H1 (cell line): ENCODE measurements at regions not wholly inside any gene's neighbourhood (a gene's known extent, or its start where the extent isn't known, plus 50 kb on each side); places are given as distances from the start of the nearest gene placed in this dataset.

Experiments used
- CTCF ChIA-PET: fragments of 300-600 bp; sonication (Branson Sonifier 250); formaldehyde crosslinking; loops from one replicate; lab custom pipeline; 2021; ENCODE audit not compliant: partially characterized antibody; lab: Charles Lee
- POLR2A ChIA-PET: fragments of 300-600 bp; sonication (Branson Sonifier 250); formaldehyde crosslinking; loops from one replicate; lab custom pipeline; 2021; ENCODE audit warnings: inconsistent platforms; ENCODE audit not compliant: partially characterized antibody; lab: Charles Lee
- DNase-seq, 2 experiments: peaks; one replicate each; pipeline versions ENCODE4 v3.0.0 to v3.0.0-alpha.2; 2010 to 2022; ENCODE audit warnings: low spot score in 2 of 2, low read depth in 1 of 2, mixed read lengths in 1 of 2
- FAIRE-seq: peaks from 2 replicates; lab custom pipeline; 2011; peaks lifted over from hg19 to GRCh38; lab: Jason Lieb, UNC
- H2AFZ ChIP-seq: 2 replicates; pipeline ENCODE4 v1.8.1; 2012; ENCODE audit warnings: low read length, inconsistent platforms
- H2AK5ac ChIP-seq: 2 replicates; pipeline ENCODE4 v1.6.1; 2013; ENCODE audit warnings: low read depth, low read length
- H2BK120ac ChIP-seq: replicated peaks from 2 replicates; pipeline ENCODE3; 2013; ENCODE audit warnings: low read depth, low read length, inconsistent platforms
- H2BK12ac ChIP-seq: 2 replicates; pipeline ENCODE4 v1.6.1; 2013; ENCODE audit warnings: low read depth, low read length
- H2BK15ac ChIP-seq: 2 replicates; pipeline ENCODE4 v1.6.1; 2013; ENCODE audit warnings: low read length
- H2BK20ac ChIP-seq: 2 replicates; pipeline ENCODE4 v1.6.1; 2013; ENCODE audit warnings: low read length
- H2BK5ac ChIP-seq: 2 replicates; pipeline ENCODE4 v1.6.1; 2013; ENCODE audit warnings: low read depth, low read length
- H3K14ac ChIP-seq: 2 replicates; pipeline ENCODE4 v1.6.1; 2013; ENCODE audit warnings: inconsistent platforms; ENCODE audit not compliant: insufficient read length
- H3K18ac ChIP-seq: 2 replicates; pipeline ENCODE4 v1.6.1; 2013; ENCODE audit warnings: low read length; ENCODE audit errors: extremely low read depth
- H3K23ac ChIP-seq: 2 replicates; pipeline ENCODE4 v1.6.1; 2013; ENCODE audit warnings: inconsistent platforms; ENCODE audit not compliant: insufficient read length
- H3K23me2 ChIP-seq: 2 replicates; pipeline ENCODE4 v1.6.1; 2013; ENCODE audit warnings: low read depth, low read length
- H3K27ac ChIP-seq: 2 replicates; pipeline ENCODE4 v1.6.1; 2011; ENCODE audit warnings: low read depth, low read length, inconsistent platforms
- H3K27me3 ChIP-seq, 4 experiments: replicated peaks in 1 of 4; 1 replicate in 1 of 4; 2 replicates in 3 of 4; pipeline versions ENCODE4 v1.6.1 to v1.8.1; 2011 to 2013; ENCODE audit warnings: low read length in 3 of 4, mild to moderate bottlenecking in 3 of 4, inconsistent platforms in 2 of 4, mixed read lengths in 2 of 4, moderate library complexity in 1 of 4; ENCODE audit not compliant: control insufficient read depth in 3 of 4, insufficient read depth in 3 of 4; ENCODE audit errors: extremely low read depth in 1 of 4
- H3K36me3 ChIP-seq, 4 experiments: 2 replicates each; pipeline versions ENCODE4 v1.6.1 to v1.8.1; 2011 to 2013; ENCODE audit warnings: mild to moderate bottlenecking in 4 of 4, low read length in 3 of 4, moderate library complexity in 2 of 4, control low read depth in 1 of 4, inconsistent platforms in 1 of 4; ENCODE audit not compliant: insufficient read depth in 4 of 4, control insufficient read depth in 2 of 4
- H3K4ac ChIP-seq: replicated peaks from 2 replicates; pipeline ENCODE3; 2013; ENCODE audit warnings: low read length, low read depth, mixed read lengths, inconsistent platforms; ENCODE audit not compliant: insufficient read length
- H3K4me1 ChIP-seq, 4 experiments: replicated peaks in 1 of 4; 1 replicate in 1 of 4; 2 replicates in 3 of 4; pipeline versions ENCODE4 v1.6.1 to v1.8.1; 2011 to 2013; ENCODE audit warnings: low read length in 3 of 4, inconsistent platforms in 2 of 4, mixed read lengths in 1 of 4; ENCODE audit not compliant: insufficient read depth in 4 of 4, control insufficient read depth in 3 of 4
- H3K4me2 ChIP-seq, 2 experiments: 2 replicates each; pipeline versions ENCODE4 v1.6.1 to v1.8.1; 2011 to 2013; ENCODE audit warnings: low read depth in 2 of 2, low read length in 2 of 2, control low read depth in 1 of 2, inconsistent platforms in 1 of 2, mild to moderate bottlenecking in 1 of 2; ENCODE audit not compliant: insufficient read depth in 1 of 2
- H3K4me3 ChIP-seq, 4 experiments: fragments of 200-600, 300-600 bp in 1 of 4; sonication (generic), shearing (Covaris generic), sonication (Bioruptor Twin) in 1 of 4; 2 replicates each; pipeline versions ENCODE4 v1.5.1 to v1.8.1; 2011 to 2016; ENCODE audit warnings: low read length in 4 of 4, low read depth in 3 of 4, control low read depth in 2 of 4, inconsistent platforms in 2 of 4, mild to moderate bottlenecking in 2 of 4, mixed read lengths in 1 of 4, moderate library complexity in 1 of 4; ENCODE audit not compliant: insufficient read depth in 2 of 4; ENCODE audit errors: extremely low read depth in 1 of 4
- H3K56ac ChIP-seq: replicated peaks from 2 replicates; pipeline ENCODE3; 2013; ENCODE audit warnings: low read depth, mild to moderate bottlenecking, mixed read lengths, low read length, inconsistent platforms; ENCODE audit not compliant: insufficient read length
- H3K79me1 ChIP-seq: 2 replicates; pipeline ENCODE4 v1.6.1; 2013; ENCODE audit warnings: low read depth, low read length, control low read depth
- H3K79me2 ChIP-seq, 2 experiments: 2 replicates each; pipeline versions ENCODE4 v1.6.1 to v1.8.1; 2012 to 2013; ENCODE audit warnings: low read length in 2 of 2, mild to moderate bottlenecking in 2 of 2, inconsistent platforms in 1 of 2; ENCODE audit not compliant: insufficient read depth in 2 of 2, control insufficient read depth in 1 of 2
- H3K9ac ChIP-seq, 4 experiments: replicated peaks in 1 of 4; 1 replicate in 1 of 4; 2 replicates in 3 of 4; pipeline versions ENCODE4 v1.6.1 to v1.8.1; 2011 to 2013; ENCODE audit warnings: low read depth in 3 of 4, low read length in 3 of 4, control low read depth in 2 of 4, mild to moderate bottlenecking in 2 of 4, moderate library complexity in 2 of 4, inconsistent platforms in 1 of 4; ENCODE audit errors: extremely low read depth in 1 of 4
- H3K9me3 ChIP-seq, 2 experiments: 2 replicates each; pipeline versions ENCODE4 v1.6.1 to v1.8.1; 2012 to 2013; ENCODE audit warnings: mild to moderate bottlenecking in 2 of 2, moderate library complexity in 2 of 2, control low read depth in 1 of 2, inconsistent platforms in 1 of 2, low read depth in 1 of 2, low read length in 1 of 2, mixed read lengths in 1 of 2; ENCODE audit not compliant: insufficient read depth in 2 of 2
- H4K20me1 ChIP-seq, 2 experiments: replicated peaks in 1 of 2; 2 replicates each; pipeline versions ENCODE3 to v1.8.1; 2011 to 2013; ENCODE audit warnings: inconsistent platforms in 2 of 2, low read length in 2 of 2, mild to moderate bottlenecking in 1 of 2; ENCODE audit not compliant: insufficient read depth in 2 of 2, control insufficient read depth in 1 of 2
- H4K5ac ChIP-seq: 2 replicates; pipeline ENCODE4 v1.6.1; 2013; ENCODE audit warnings: low read length, low read depth, mixed read lengths, inconsistent platforms; ENCODE audit not compliant: insufficient read length
- H4K8ac ChIP-seq: 2 replicates; pipeline ENCODE4 v1.8.0; 2013; ENCODE audit warnings: mild to moderate bottlenecking, moderate library complexity, low read length, inconsistent platforms; ENCODE audit not compliant: insufficient read depth; ENCODE audit errors: extremely low read depth
- H4K91ac ChIP-seq: replicated peaks from 2 replicates; pipeline ENCODE3; 2013; ENCODE audit warnings: low read length, mixed read lengths, inconsistent platforms; ENCODE audit not compliant: insufficient read length
- ATF2 ChIP-seq: IDR thresholded peaks from 2 replicates; pipeline ENCODE4 v1.6.1; 2012; ENCODE audit warnings: low read length, inconsistent platforms
- ATF3 ChIP-seq: IDR thresholded peaks from 2 replicates; pipeline ENCODE4 v1.6.1; 2011; ENCODE audit warnings: low read depth, mild to moderate bottlenecking, low read length; ENCODE audit not compliant: insufficient read depth
- EZH2 ChIP-seq: fragments of 200-600 bp; sonication (generic); IDR thresholded peaks from 2 replicates; pipeline ENCODE4 v1.7.1; 2012; ENCODE audit warnings: low read depth, mild to moderate bottlenecking, moderate library complexity, low read length, inconsistent platforms; ENCODE audit not compliant: severe bottlenecking
- FOSL1 ChIP-seq: IDR thresholded peaks from 2 replicates; pipeline ENCODE4 v1.6.1; 2011; ENCODE audit warnings: mild to moderate bottlenecking, low read depth, low read length, moderate library complexity; ENCODE audit not compliant: insufficient read depth
- KDM4A ChIP-seq: IDR thresholded peaks from one replicate; pipeline ENCODE4 v1.7.1; 2012; ENCODE audit warnings: low read depth, mild to moderate bottlenecking, moderate library complexity, low read length, inconsistent platforms; ENCODE audit not compliant: severe bottlenecking
- MAFK ChIP-seq: IDR thresholded peaks from 2 replicates; pipeline ENCODE4 v1.6.1; 2012; ENCODE audit warnings: low read depth, mild to moderate bottlenecking, improper control_type of control experiment, low read length
- POLR2AphosphoS5 ChIP-seq: IDR thresholded peaks from 2 replicates; pipeline ENCODE4 v1.6.1; 2011; ENCODE audit warnings: low read depth, low read length
- RBBP5 ChIP-seq: IDR thresholded peaks from 2 replicates; pipeline ENCODE4 v1.7.1; 2012; ENCODE audit warnings: low read depth, mild to moderate bottlenecking, inconsistent platforms, low read length, moderate library complexity, borderline replicate concordance
- SRF ChIP-seq: IDR thresholded peaks from 2 replicates; pipeline ENCODE4 v1.6.1; 2011; ENCODE audit warnings: mild to moderate bottlenecking, low read depth, low read length, moderate library complexity
- SUZ12 ChIP-seq: fragments of 200-600 bp; sonication (generic); IDR thresholded peaks from 2 replicates; pipeline ENCODE4 v1.6.1; 2012; ENCODE audit warnings: mild to moderate bottlenecking, inconsistent platforms, low read length, moderate library complexity, mixed read lengths
- USF2 ChIP-seq: IDR thresholded peaks from 2 replicates; pipeline ENCODE4 v1.6.1; 2011; ENCODE audit warnings: low read length, improper control_type of control experiment
- WGBS, 2 experiments: shearing (Covaris generic) in 1 of 2; methylation state at CpG; one replicate each; pipeline versions ENCODE4 v1.1.6 to v1.1.7; 2013 to 2015; ENCODE audit warnings: low lambda C conversion rate in 2 of 2, mixed read lengths in 2 of 2, inconsistent platforms in 1 of 2, low coverage in 1 of 2, missing lambda C conversion rate in 1 of 2; ENCODE audit not compliant: insufficient replicate concordance in 2 of 2, insufficient coverage in 1 of 2, insufficient read length in 1 of 2; ENCODE audit errors: extremely low coverage in 1 of 2, missing lambda C conversion rate in 1 of 2; 5-methylcytosine and 5-hydroxymethylcytosine counted together

- Histone ChIP-seq H4K5ac (no peak overlapping the region), H3K4me1 (no peaks in the 10 kb centered on the region), H3K23me2 (no peaks in the 10 kb centered on the region), H3K9me3 (no peaks in the 10 kb centered on the region), H2BK12ac (no peak overlapping the region), H4K8ac (no peak overlapping the region), H3K4me2 (no peak overlapping the region), H3K27me3 (no peaks in the 10 kb centered on the region), H2AFZ (peak overlapping the region; percentile 46; the same call in 1 of the 2 replicates), H3K23ac (no peak overlapping the region), H4K91ac (no peak overlapping the region), H3K56ac (no peak overlapping the region), H2BK15ac (no peak overlapping the region), H2BK20ac (no peak overlapping the region), H3K27ac (no peak overlapping the region), H3K4me3 (no peak overlapping the region), H3K9ac (no peak overlapping the region), H2BK5ac (no peak overlapping the region), H3K14ac (no peak overlapping the region), H3K79me2 (no peaks in the 10 kb centered on the region), H3K79me1 (no peaks in the 10 kb centered on the region), H2AK5ac (no peak overlapping the region), H4K20me1 (no peaks in the 10 kb centered on the region), H2BK120ac (no peak overlapping the region), H3K36me3 (no peaks in the 10 kb centered on the region), H3K18ac (no peak overlapping the region), H3K4ac (no peak overlapping the region)
- ChIA-PET POLR2A (no interaction called here), CTCF (no interaction called here)
- DNase-seq, result no peak
- no peak for TF ChIP-seq RBBP5
- TF ChIP-seq SUZ12, result no peak
- TF ChIP-seq ATF2, result no peak
- no peak for TF ChIP-seq ATF3
- no peak for TF ChIP-seq EZH2
- no peak for TF ChIP-seq KDM4A
- TF ChIP-seq MAFK, result no peak
- TF ChIP-seq POLR2AphosphoS5, result no peak
- no peak for TF ChIP-seq FOSL1
- no peak for TF ChIP-seq USF2
- TF ChIP-seq SRF, result no peak
- 100% methylated on average over 2 of the region's 2 CpGs; no CpG with 5 or more reads in 1 of the 2 experiments for WGBS, 2 experiments
- FAIRE-seq, result no peak
Observed at GRCh38 chr16:61313931-61314330, 722.3 kb downstream of the CDH8 start.
